OCI-LY7 (cell line): ENCODE measurements at regions not wholly inside any gene's neighbourhood (a gene's known extent, or its start where the extent isn't known, plus 50 kb on each side); places are given as distances from the start of the nearest gene placed in this dataset.

ENCODE experiments used
- BruUV-seq: library from RNA; stranded (reverse); fragments of 400-500 nt; replicated peaks from 2 replicates; lab custom pipeline; 2021; lab: Mats Ljungman, UMichigan
- CTCF ChIA-PET: fragments of 300-600 bp; sonication (Branson Sonifier 250); formaldehyde crosslinking; loops from one replicate; lab custom pipeline; 2022; ENCODE audit warnings: antibody characterized with exemption; ENCODE audit not compliant: unreplicated experiment; lab: Charles Lee
- POLR2A ChIA-PET: fragments of 300-600 bp; sonication (Branson Sonifier 250); formaldehyde crosslinking; loops from one replicate; lab custom pipeline; 2022; ENCODE audit warnings: antibody characterized with exemption; lab: Charles Lee
- DNase-seq: peaks from one replicate; pipeline ENCODE4 v3.0.0-alpha.2; 2015; ENCODE audit warnings: low spot score
- H2AFZ ChIP-seq: fragments of 200-600 bp; sonication (generic), shearing (Covaris generic); 2 replicates; pipeline ENCODE4 v1.6.1; 2014; ENCODE audit warnings: mild to moderate bottlenecking, antibody characterized with exemption, low read length, moderate library complexity
- H3K27ac ChIP-seq: fragments of 200-600 bp; sonication (generic); 2 replicates; pipeline ENCODE4 v1.5.1; 2014; ENCODE audit warnings: mixed run types, low read depth, mild to moderate bottlenecking, moderate library complexity, low read length, inconsistent platforms; ENCODE audit not compliant: poor library complexity, severe bottlenecking
- H3K36me3 ChIP-seq: fragments of 200-600 bp; sonication (generic); 2 replicates; pipeline ENCODE4 v1.6.1; 2014; ENCODE audit warnings: mild to moderate bottlenecking, antibody characterized with exemption, low read length, moderate library complexity, mixed read lengths; ENCODE audit not compliant: insufficient read depth
- H3K4me1 ChIP-seq: fragments of 200-600 bp; sonication (generic); 2 replicates; pipeline ENCODE4 v1.5.1; 2014; ENCODE audit warnings: mild to moderate bottlenecking, low read length; ENCODE audit not compliant: insufficient read depth, poor library complexity, severe bottlenecking
- H3K4me2 ChIP-seq: fragments of 200-600 bp; sonication (generic); 2 replicates; pipeline ENCODE4 v1.6.1; 2014; ENCODE audit warnings: mild to moderate bottlenecking, low read length
- H3K4me3 ChIP-seq: fragments of 200-600 bp; sonication (generic); 2 replicates; pipeline ENCODE4 v1.5.1; 2014; ENCODE audit warnings: mild to moderate bottlenecking, low read depth, low read length; ENCODE audit not compliant: poor library complexity, severe bottlenecking
- H3K79me2 ChIP-seq: fragments of 200-600 bp; sonication (generic); 2 replicates; pipeline ENCODE4 v1.6.1; 2016; ENCODE audit warnings: low read depth, mild to moderate bottlenecking, low read length, moderate library complexity, mixed read lengths; ENCODE audit not compliant: insufficient read depth
- H3K9me2 ChIP-seq: fragments of 200-600 bp; sonication (generic); 2 replicates; pipeline ENCODE4 v1.6.1; 2016; ENCODE audit warnings: mild to moderate bottlenecking, low read length, mixed read lengths; ENCODE audit not compliant: insufficient read depth
- H3K9me3 ChIP-seq: fragments of 200-600 bp; sonication (generic); 2 replicates; pipeline ENCODE4 v1.6.1; 2014; ENCODE audit warnings: mild to moderate bottlenecking, mixed run types, low read length, mixed read lengths
- H4K20me1 ChIP-seq: fragments of 200-600 bp; sonication (generic); 2 replicates; pipeline ENCODE4 v1.6.1; 2014; ENCODE audit warnings: mild to moderate bottlenecking, antibody characterized with exemption, low read length, moderate library complexity, mixed read lengths; ENCODE audit not compliant: insufficient read depth
- CTCF ChIP-seq: fragments of 200-600 bp; sonication (generic); conservative IDR thresholded peaks from 2 replicates; pipeline ENCODE4 v1.5.1; 2014; ENCODE audit warnings: mild to moderate bottlenecking, antibody characterized with exemption, low read length, moderate library complexity, mixed read lengths
- EZH2phosphoT487 ChIP-seq: fragments of 200-600 bp; sonication (generic); IDR thresholded peaks from 2 replicates; pipeline ENCODE4 v1.6.1; 2018; ENCODE audit warnings: low read depth, borderline replicate concordance, mild to moderate bottlenecking, mixed run types, antibody characterized with exemption, low read length, moderate library complexity, mixed read lengths
- intact Hi-C: fragments of 100-400 bp; cut with micrococcal nuclease; formaldehyde crosslinking; loops from one replicate; pipeline ENCODE4 v1.10.0; 2022; ENCODE audit not compliant: unreplicated experiment

GRCh38 chr20:10137533-10137932 is 81.1 kb upstream of the SNAP25 start:
- Histone ChIP-seq H3K9me3 (no peaks in the 10 kb centered on the region), H2AFZ (no peak overlapping the region), H4K20me1 (no peaks in the 10 kb centered on the region), H3K27ac (no peak overlapping the region), H3K4me1 (no peaks in the 10 kb centered on the region), H3K4me2 (no peak overlapping the region), H3K9me2 (no peaks in the 10 kb centered on the region), H3K79me2 (no peaks in the 10 kb centered on the region), H3K4me3 (no peak overlapping the region), H3K36me3 (no peaks in the 10 kb centered on the region)
- POLR2A ChIA-PET = interaction anchor here (0.7 kb wide), 1 partner anchor 25 kb away, joined by 3 read pairs; no protein-coding TSS in a partner anchor
- intact Hi-C loops = no loop called here
- no peak for DNase-seq
- CTCF ChIA-PET = no interaction called here
- TF ChIP-seq CTCF (no peak), EZH2phosphoT487 (no peak)
- no TSS peak for BruUV-seq

GRCh38 chr20:10157549-10157948 is 61.1 kb upstream of the SNAP25 start:
- H2AFZ ChIP-seq = no peak overlapping the region
- no peak overlapping the region for H3K4me3 ChIP-seq
- no TSS peak for BruUV-seq
- H3K9me3 ChIP-seq = no peaks in the 10 kb centered on the region
- POLR2A ChIA-PET = no interaction called here
- H3K9me2 ChIP-seq = no peaks in the 10 kb centered on the region
- no peak overlapping the region for H3K27ac ChIP-seq
- intact Hi-C loops = no loop called here
- H4K20me1 ChIP-seq = no peaks in the 10 kb centered on the region
- DNase-seq = no peak
- H3K4me1 ChIP-seq = no peaks in the 10 kb centered on the region
- H3K36me3 ChIP-seq = no peaks in the 10 kb centered on the region
- TF ChIP-seq CTCF (no peak), EZH2phosphoT487 (no peak)
- no peak overlapping the region for H3K4me2 ChIP-seq
- CTCF ChIA-PET = no interaction called here
- no peaks in the 10 kb centered on the region for H3K79me2 ChIP-seq

- Histone ChIP-seq H4K20me1 (no peaks in the 10 kb centered on the region), H3K9me3 (no peaks in the 10 kb centered on the region), H3K4me1 (no peaks in the 10 kb centered on the region), H3K79me2 (no peaks in the 10 kb centered on the region), H3K36me3 (no peaks in the 10 kb centered on the region), H3K4me3 (no peak overlapping the region), H3K27ac (no peak overlapping the region), H3K9me2 (no peaks in the 10 kb centered on the region), H2AFZ (no peak overlapping the region), H3K4me2 (no peak overlapping the region)
- POLR2A ChIA-PET = no interaction called here
- intact Hi-C loops = no loop called here
- TF ChIP-seq CTCF (no peak), EZH2phosphoT487 (no peak)
- no peak for DNase-seq
- CTCF ChIA-PET = no interaction called here
- BruUV-seq = no TSS peak
Measured at GRCh38 chr20:10167040-10167439, 51.6 kb upstream of the SNAP25 start.
